SK-N-SH (cell line): ENCODE measurements at regions not wholly inside any gene's neighbourhood (a gene's known extent, or its start where the extent isn't known, plus 50 kb on each side); places are given as distances from the start of the nearest gene placed in this dataset.

Source experiments
- CTCF ChIA-PET: fragments of 300-600, 350-600 bp; formaldehyde crosslinking; extraction: SDS; loops from one replicate; lab custom pipeline; 2021; lab: Yijun Ruan, JAX
- POLR2A ChIA-PET: fragments of 350-600 bp; sonication (Branson Sonifier 250); formaldehyde crosslinking; extraction: SDS; loops from one replicate; lab custom pipeline; 2020; ENCODE audit warnings: antibody characterized with exemption, inconsistent platforms; lab: Yijun Ruan, JAX
- DNase-seq: peaks from one replicate; pipeline ENCODE4 v3.0.0; 2012
- H2AFZ ChIP-seq: fragments of 200-600 bp; sonication (generic); 2 replicates; pipeline ENCODE4 v1.8.1; 2016; ENCODE audit warnings: antibody characterized with exemption, mild to moderate bottlenecking, low read depth
- H3F3A ChIP-seq: fragments of 200-600 bp; sonication (generic); replicated peaks from 2 replicates; pipeline ENCODE3; 2016; ENCODE audit warnings: antibody characterized with exemption, mild to moderate bottlenecking; ENCODE audit not compliant: insufficient read depth
- H3K27ac ChIP-seq, 2 experiments: fragments of 200-500 bp in 1 of 2; fragments of 200-600 bp in 1 of 2; sonication (Bioruptor generic) in 1 of 2; sonication (generic), shearing (Covaris generic) in 1 of 2; 2 replicates each; pipeline versions ENCODE4 v1.5.1 to v1.6.1; 2014 to 2016; ENCODE audit warnings: low read depth in 2 of 2, inconsistent platforms in 1 of 2, low read length in 1 of 2, mild to moderate bottlenecking in 1 of 2, mixed read lengths in 1 of 2
- H3K27me3 ChIP-seq: fragments of 200-600 bp; sonication (generic), shearing (Covaris generic); 2 replicates; pipeline ENCODE4 v1.6.1; 2016; ENCODE audit warnings: mixed run types; ENCODE audit not compliant: insufficient read depth
- H3K36me3 ChIP-seq, 2 experiments: fragments of 200-500 bp in 1 of 2; fragments of 200-600 bp in 1 of 2; sonication (Bioruptor generic) in 1 of 2; sonication (generic) in 1 of 2; replicated peaks in 1 of 2; 2 replicates each; pipeline versions ENCODE3 to v1.5.1; 2014 to 2016; ENCODE audit warnings: low read length in 1 of 2, mild to moderate bottlenecking in 1 of 2; ENCODE audit not compliant: insufficient read depth in 2 of 2, control insufficient read depth in 1 of 2
- H3K4me1 ChIP-seq, 2 experiments: fragments of 200-500 bp in 1 of 2; fragments of 200-600 bp in 1 of 2; sonication (Bioruptor generic) in 1 of 2; sonication (generic), shearing (Covaris generic) in 1 of 2; 2 replicates each; pipeline versions ENCODE4 v1.5.1 to v1.6.1; 2014 to 2016; ENCODE audit warnings: low read depth in 1 of 2, low read length in 1 of 2, mixed run types in 1 of 2; ENCODE audit not compliant: insufficient read depth in 2 of 2, control insufficient read depth in 1 of 2
- H3K4me2 ChIP-seq: fragments of 200-600 bp; sonication (generic), shearing (Covaris generic); 2 replicates; pipeline ENCODE4 v1.6.1; 2017; ENCODE audit warnings: mixed run types
- H3K4me3 ChIP-seq, 2 experiments: fragments of 200-500 bp in 1 of 2; fragments of 200-600 bp in 1 of 2; sonication (Bioruptor generic) in 1 of 2; sonication (generic), shearing (Covaris generic) in 1 of 2; 2 replicates each; pipeline versions ENCODE4 v1.5.1 to v1.8.1; 2014 to 2016; ENCODE audit warnings: low read depth in 2 of 2, inconsistent platforms in 1 of 2, low read length in 1 of 2, mild to moderate bottlenecking in 1 of 2, mixed read lengths in 1 of 2, moderate library complexity in 1 of 2
- H3K79me2 ChIP-seq: fragments of 200-600 bp; sonication (generic); 2 replicates; pipeline ENCODE4 v1.8.1; 2017; ENCODE audit warnings: mild to moderate bottlenecking; ENCODE audit not compliant: insufficient read depth
- H3K9ac ChIP-seq: fragments of 200-600 bp; sonication (generic); 2 replicates; pipeline ENCODE4 v1.6.1; 2017; ENCODE audit warnings: mixed run types
- H3K9me2 ChIP-seq: fragments of 200-600 bp; sonication (generic); 2 replicates; pipeline ENCODE4 v1.6.1; 2017; ENCODE audit warnings: mixed run types
- H3K9me3 ChIP-seq: fragments of 200-600 bp; sonication (generic); 2 replicates; pipeline ENCODE4 v1.6.1; 2017; ENCODE audit warnings: mixed run types, mild to moderate bottlenecking, moderate library complexity
- H4K20me1 ChIP-seq: fragments of 200-600 bp; sonication (generic); 2 replicates; pipeline ENCODE4 v1.6.1; 2017; ENCODE audit warnings: mild to moderate bottlenecking, mixed run types; ENCODE audit not compliant: insufficient read depth
- CHD2 ChIP-seq: fragments of 150-350 bp; IDR thresholded peaks from 2 replicates; pipeline ENCODE4 v1.6.1; 2018; ENCODE audit warnings: low read length; ENCODE audit not compliant: partially characterized antibody
- CTCF ChIP-seq: fragments of 200-600 bp; sonication (generic); IDR thresholded peaks from 2 replicates; pipeline ENCODE4 v1.6.1; 2017; ENCODE audit warnings: antibody characterized with exemption, mild to moderate bottlenecking, moderate library complexity
- EP300 ChIP-seq, 2 experiments: IDR thresholded peaks; 2 replicates each; pipeline versions ENCODE4 v1.4.0 to v1.6.1; 2012; ENCODE audit warnings: borderline replicate concordance in 1 of 2, low read depth in 1 of 2, low read length in 1 of 2
- FOSL2 ChIP-seq: IDR thresholded peaks from 2 replicates; pipeline ENCODE4 v1.4.0; 2012; ENCODE audit warnings: low read depth, mild to moderate bottlenecking, moderate library complexity, borderline replicate concordance
- FOXJ3 ChIP-seq: sonication (generic); formaldehyde crosslinking; IDR thresholded peaks from 2 replicates; pipeline ENCODE4 v1.5.1; 2020; ENCODE audit warnings: mild to moderate bottlenecking, missing genetic modification reagents
- FOXM1 ChIP-seq: IDR thresholded peaks from 2 replicates; pipeline ENCODE4 v1.4.0; 2012; ENCODE audit warnings: low read depth, mild to moderate bottlenecking
- GABPA ChIP-seq: IDR thresholded peaks from 2 replicates; pipeline ENCODE4 v1.4.0; 2012; ENCODE audit warnings: low read depth, mild to moderate bottlenecking
- GATA2 ChIP-seq: sonication (generic); formaldehyde crosslinking; IDR thresholded peaks from 2 replicates; pipeline ENCODE4 v1.5.0; 2020; ENCODE audit warnings: mild to moderate bottlenecking, missing genetic modification reagents
- JUND ChIP-seq: IDR thresholded peaks from 2 replicates; pipeline ENCODE4 v1.4.0; 2012
- MEF2A ChIP-seq: IDR thresholded peaks from 2 replicates; pipeline ENCODE4 v1.4.0; 2012; ENCODE audit warnings: low read depth, borderline replicate concordance
- MXI1 ChIP-seq: IDR thresholded peaks from 2 replicates; pipeline ENCODE4 v1.6.1; 2012; ENCODE audit warnings: mild to moderate bottlenecking, low read depth, low read length, improper control_type of control experiment
- RAD21 ChIP-seq: IDR thresholded peaks from 2 replicates; pipeline ENCODE4 v1.6.1; 2012; ENCODE audit warnings: mild to moderate bottlenecking, low read length
- RCOR1 ChIP-seq: fragments of 150-350 bp; IDR thresholded peaks from 2 replicates; pipeline ENCODE4 v1.6.1; 2017; ENCODE audit warnings: antibody characterized with exemption, low read length
- RFX5 ChIP-seq: IDR thresholded peaks from 2 replicates; pipeline ENCODE4 v1.6.1; 2012; ENCODE audit warnings: mild to moderate bottlenecking, improper control_type of control experiment, low read length
- RXRA ChIP-seq: IDR thresholded peaks from 2 replicates; pipeline ENCODE4 v1.4.0; 2012; ENCODE audit warnings: low read depth, mild to moderate bottlenecking, borderline replicate concordance
- TAF1 ChIP-seq: IDR thresholded peaks from 2 replicates; pipeline ENCODE4 v1.6.1; 2012; ENCODE audit warnings: low read depth, mild to moderate bottlenecking, low read length, moderate library complexity, borderline replicate concordance
- TCF12 ChIP-seq: IDR thresholded peaks from 2 replicates; pipeline ENCODE4 v1.4.0; 2012
- TEAD4 ChIP-seq: IDR thresholded peaks from 2 replicates; pipeline ENCODE4 v1.4.0; 2012; ENCODE audit warnings: mild to moderate bottlenecking, borderline replicate concordance; ENCODE audit not compliant: insufficient read depth
- USF1 ChIP-seq: IDR thresholded peaks from 2 replicates; pipeline ENCODE4 v1.4.0; 2012; ENCODE audit warnings: low read depth, borderline replicate concordance
- YY1 ChIP-seq: IDR thresholded peaks from 2 replicates; pipeline ENCODE4 v1.4.0; 2012; ENCODE audit warnings: low read depth, mild to moderate bottlenecking
- ZBTB33 ChIP-seq: IDR thresholded peaks from 2 replicates; pipeline ENCODE4 v1.4.0; 2012; ENCODE audit warnings: low read depth, borderline replicate concordance
- WGBS: methylation state at CpG from one replicate; pipeline ENCODE4 v1.1.6; 2017; ENCODE audit warnings: low lambda C conversion rate; 5-methylcytosine and 5-hydroxymethylcytosine counted together
- TF ChIP-seq, protein P1 (sequence below): IDR thresholded peaks from 2 replicates; pipeline ENCODE4; 2012

DNA sequence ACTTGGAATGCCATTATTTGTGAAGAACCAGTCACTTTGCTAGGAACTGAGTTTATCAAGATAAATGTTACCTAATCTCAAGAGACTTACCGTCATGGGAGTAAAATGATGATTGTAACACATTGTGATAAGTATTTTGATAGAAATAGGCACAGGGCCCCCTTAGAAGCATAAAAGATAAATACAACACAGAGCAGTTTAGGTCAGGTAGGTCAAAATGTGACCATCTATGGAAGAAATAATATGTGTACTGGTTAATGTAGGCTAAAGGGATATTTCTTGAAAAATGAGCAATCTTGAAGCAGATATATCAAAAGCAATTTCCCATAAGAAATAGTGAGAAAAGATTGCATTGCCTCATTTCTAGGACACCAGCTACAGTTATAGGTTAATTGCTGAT is 1386.8 kb upstream of the ADGRL2 start (continued):
- TF ChIP-seq ZBTB33 = no peak
- TF ChIP-seq, protein P1, sequence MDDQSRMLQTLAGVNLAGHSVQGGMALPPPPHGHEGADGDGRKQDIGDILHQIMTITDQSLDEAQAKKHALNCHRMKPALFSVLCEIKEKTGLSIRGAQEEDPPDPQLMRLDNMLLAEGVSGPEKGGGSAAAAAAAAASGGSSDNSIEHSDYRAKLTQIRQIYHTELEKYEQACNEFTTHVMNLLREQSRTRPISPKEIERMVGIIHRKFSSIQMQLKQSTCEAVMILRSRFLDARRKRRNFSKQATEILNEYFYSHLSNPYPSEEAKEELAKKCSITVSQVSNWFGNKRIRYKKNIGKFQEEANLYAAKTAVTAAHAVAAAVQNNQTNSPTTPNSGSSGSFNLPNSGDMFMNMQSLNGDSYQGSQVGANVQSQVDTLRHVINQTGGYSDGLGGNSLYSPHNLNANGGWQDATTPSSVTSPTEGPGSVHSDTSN = no peak
- TF ChIP-seq EP300 (IDR thresholded peaks at IDR 0.05; ENCODE audit: borderline replicate concordance in 1 of 2, low read depth in 1 of 2, low read length in 1 of 2) = no peak
- TF ChIP-seq CHD2 = no peak
- no peak for TF ChIP-seq RAD21
- TF ChIP-seq JUND = no peak
- TF ChIP-seq FOSL2 = no peak
- TF ChIP-seq TAF1 = no peak
- TF ChIP-seq RXRA = no peak
- TF ChIP-seq RCOR1 = no peak

DNA sequence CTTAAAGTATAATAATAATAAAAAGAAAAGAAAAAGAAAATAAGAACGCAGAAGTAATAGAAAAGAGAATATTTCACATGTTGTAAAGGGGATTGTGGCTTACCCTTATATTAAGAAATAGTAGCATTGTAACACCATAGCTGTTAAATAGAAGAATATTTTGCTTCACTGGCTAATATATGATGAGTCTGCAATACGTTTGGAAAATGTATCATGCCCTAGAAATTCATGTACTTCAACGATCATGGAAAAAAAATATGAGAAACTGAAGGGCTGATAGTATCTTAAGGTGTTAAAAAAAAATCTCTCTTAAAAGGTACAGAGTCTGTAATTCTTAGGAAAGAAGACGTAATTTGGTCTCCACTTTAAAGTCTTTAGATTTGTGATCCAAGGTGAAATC is 1390.5 kb upstream of the ADGRL2 start:
- H4K20me1 ChIP-seq = no peaks in the 10 kb centered on the region
- H3K4me1 ChIP-seq = no peaks in the 10 kb centered on the region
- no peak overlapping the region for H3K4me2 ChIP-seq
- H2AFZ ChIP-seq = no peak overlapping the region
- no peak overlapping the region for H3K27ac ChIP-seq
- POLR2A ChIA-PET = no interaction called here
- H3K9me2 ChIP-seq = no peaks in the 10 kb centered on the region
- DNase-seq = no peak
- H3K9ac ChIP-seq = no peak overlapping the region
- H3K9me3 ChIP-seq = no peaks in the 10 kb centered on the region
- TF ChIP-seq MEF2A = no peak
- TF ChIP-seq TCF12 = no peak
- TF ChIP-seq TAF1 = no peak
- TF ChIP-seq FOSL2 = no peak
- CTCF ChIA-PET = no interaction called here
- WGBS = 45% methylated on average over 4 of the region's 4 CpGs
- no peaks in the 10 kb centered on the region for H3K27me3 ChIP-seq
- H3K36me3 ChIP-seq = no peaks in the 10 kb centered on the region
- no peaks in the 10 kb centered on the region for H3F3A ChIP-seq
- H3K4me3 ChIP-seq = no peak overlapping the region
- H3K79me2 ChIP-seq = no peaks in the 10 kb centered on the region

DNA sequence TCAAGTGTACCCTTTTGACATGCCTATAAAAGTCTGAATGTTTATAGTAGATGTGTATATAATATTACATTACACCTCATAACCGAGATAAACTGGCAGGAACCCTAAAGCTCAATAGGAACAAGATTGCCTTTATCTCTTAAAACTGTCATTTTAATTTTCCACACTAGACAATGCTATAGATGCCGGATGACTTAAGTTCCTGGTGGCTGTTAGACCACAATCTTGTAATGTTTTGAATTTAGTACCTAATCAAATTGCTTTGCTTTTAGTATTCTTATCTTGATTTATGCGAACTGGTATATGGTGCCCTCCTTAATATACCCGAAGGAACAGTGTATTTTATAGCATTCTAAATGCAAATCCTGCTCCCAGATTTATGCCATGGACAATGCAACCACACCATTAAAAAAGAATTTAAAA is 1397.0 kb upstream of the ADGRL4 start:
- Histone ChIP-seq H3K4me1 (peaks cover 0 to 9% of the 10 kb centered on the region in 2 experiments; a peak in 2 of 4 replicates), H3K9me2 (no peaks in the 10 kb centered on the region), H3K36me3 (no peaks in the 10 kb centered on the region), H2AFZ (no peak overlapping the region), H3K9me3 (no peaks in the 10 kb centered on the region), H3F3A (no peaks in the 10 kb centered on the region), H3K27ac (no peak overlapping the region; a peak in 2 of 4 replicates), H3K79me2 (no peaks in the 10 kb centered on the region), H3K4me2 (no peak overlapping the region), H4K20me1 (no peaks in the 10 kb centered on the region), H3K9ac (no peak overlapping the region), H3K27me3 (no peaks in the 10 kb centered on the region), H3K4me3 (no peak overlapping the region)
- WGBS = 23% methylated on average over 4 of the region's 4 CpGs
- DNase-seq = peak; percentile 48
- CTCF ChIA-PET = no interaction called here
- POLR2A ChIA-PET = no interaction called here
- TF ChIP-seq YY1 = no peak
- TF ChIP-seq MXI1 = no peak; the same call in 1 of the 2 replicates
- no peak for TF ChIP-seq USF1
- no peak for TF ChIP-seq FOXM1
- peak; percentile 96 for TF ChIP-seq GATA2 (CRISPR knock-in tag)
- peak; percentile 21; the same call in 1 of the 2 replicates for TF ChIP-seq RAD21
- peak; percentile 67; the same call in 1 of the 2 replicates for TF ChIP-seq FOXJ3 (CRISPR knock-in tag)
- TF ChIP-seq EP300 (IDR thresholded peaks at IDR 0.05; ENCODE audit: borderline replicate concordance in 1 of 2, low read depth in 1 of 2, low read length in 1 of 2) = peak in 1 of 2 experiments; percentile 95; a peak in 2 of 4 replicates
- no peak for TF ChIP-seq GABPA
- TF ChIP-seq TEAD4 = 0 out of 2 replicates have a peak, but pooled peaks have one; percentile 12
- TF ChIP-seq CTCF = no peak
- peak; percentile 91 for TF ChIP-seq RCOR1
- no peak for TF ChIP-seq RFX5
- peak; percentile 51 for TF ChIP-seq CHD2
